Stimulated activated naive CD8-positive, alpha-beta T cell treated with anti-CD3 and anti-CD28 coated beads, Interleukin-15, Interleukin-2, amounts not matched to agents 100 U/mL and 50 U/mL, for 24 hours (primary cell): ENCODE measurements at regions not wholly inside any gene's neighbourhood (a gene's known extent, or its start where the extent isn't known, plus 50 kb on each side); places are given as distances from the start of the nearest gene placed in this dataset.
A peak's percentile ranks its signal among the peaks of the same experiment; 100 is the strongest.

Experiments
- ATAC-seq: fragments of 150-1000 bp; cut with Tn5 transposase; one replicate; pipeline ENCODE4 v1.10.0; 2021
- DNase-seq: peaks from one replicate; pipeline ENCODE4 v3.0.0; 2021

DNA sequence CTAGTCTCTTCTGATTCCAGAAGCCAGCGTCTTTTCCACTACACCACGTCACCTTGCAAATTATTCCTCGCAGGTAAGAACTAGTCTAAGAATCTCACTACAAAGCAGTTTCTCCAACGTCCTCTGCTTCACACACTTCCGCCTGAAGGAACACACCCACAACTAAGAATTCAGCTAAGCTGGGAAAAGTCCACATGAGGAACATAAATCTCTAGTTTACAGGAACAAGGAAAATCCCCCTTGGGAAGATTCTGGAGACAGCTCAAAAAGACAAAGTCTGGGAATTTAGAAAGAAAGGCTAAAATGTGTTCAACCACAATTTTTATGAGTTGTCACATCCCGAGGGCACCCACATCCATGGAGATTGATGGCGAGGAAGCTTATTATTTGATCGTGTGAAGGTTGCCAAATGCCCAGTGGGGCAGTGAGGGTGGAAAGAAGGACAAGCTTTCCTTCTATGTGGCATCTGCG is 780.2 kb upstream of the TBX3 start:
- ATAC-seq (no peak), DNase-seq (no peak)

DNA sequence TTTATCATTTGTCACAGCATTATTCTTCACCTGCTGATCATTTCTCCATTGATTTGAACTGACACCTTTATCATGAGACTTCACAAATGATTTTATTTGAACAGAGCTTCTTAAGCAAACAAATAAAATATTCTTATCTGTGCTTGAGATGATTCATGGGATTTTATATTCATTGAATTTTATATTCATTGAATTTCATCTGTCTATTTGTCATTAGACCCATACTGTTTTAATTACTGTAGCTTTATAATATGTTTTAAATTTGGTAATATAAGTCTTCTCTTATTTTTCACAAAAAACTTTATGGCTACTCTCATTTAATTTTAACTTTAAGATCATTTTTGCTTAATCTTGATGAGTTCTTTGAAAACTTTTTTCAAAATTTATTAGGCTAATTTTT is 777.4 kb upstream of the TBX3 start:
- DNase-seq (no peak), ATAC-seq (no peak)

DNA sequence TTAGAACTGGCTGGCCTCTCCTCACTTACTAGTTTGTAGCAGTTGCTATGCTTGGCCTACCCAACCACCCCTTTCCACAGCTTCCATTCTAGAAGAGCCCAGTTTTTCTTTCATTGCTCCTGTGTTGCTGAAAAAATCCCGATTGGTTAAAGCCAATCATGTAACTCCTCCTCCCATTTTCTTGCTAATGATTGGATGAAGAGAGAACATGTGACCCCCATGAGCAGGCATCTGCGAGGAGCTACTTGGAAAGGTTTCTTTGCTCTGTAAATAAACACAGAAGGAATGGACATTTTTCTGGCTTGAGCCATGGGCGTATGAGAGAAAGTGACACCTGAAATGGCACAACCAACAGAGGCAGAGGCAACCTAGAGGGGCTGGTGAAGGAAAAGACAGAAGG is 773.8 kb upstream of the TBX3 start:
- DNase-seq: no peak
- no peak for ATAC-seq

DNA sequence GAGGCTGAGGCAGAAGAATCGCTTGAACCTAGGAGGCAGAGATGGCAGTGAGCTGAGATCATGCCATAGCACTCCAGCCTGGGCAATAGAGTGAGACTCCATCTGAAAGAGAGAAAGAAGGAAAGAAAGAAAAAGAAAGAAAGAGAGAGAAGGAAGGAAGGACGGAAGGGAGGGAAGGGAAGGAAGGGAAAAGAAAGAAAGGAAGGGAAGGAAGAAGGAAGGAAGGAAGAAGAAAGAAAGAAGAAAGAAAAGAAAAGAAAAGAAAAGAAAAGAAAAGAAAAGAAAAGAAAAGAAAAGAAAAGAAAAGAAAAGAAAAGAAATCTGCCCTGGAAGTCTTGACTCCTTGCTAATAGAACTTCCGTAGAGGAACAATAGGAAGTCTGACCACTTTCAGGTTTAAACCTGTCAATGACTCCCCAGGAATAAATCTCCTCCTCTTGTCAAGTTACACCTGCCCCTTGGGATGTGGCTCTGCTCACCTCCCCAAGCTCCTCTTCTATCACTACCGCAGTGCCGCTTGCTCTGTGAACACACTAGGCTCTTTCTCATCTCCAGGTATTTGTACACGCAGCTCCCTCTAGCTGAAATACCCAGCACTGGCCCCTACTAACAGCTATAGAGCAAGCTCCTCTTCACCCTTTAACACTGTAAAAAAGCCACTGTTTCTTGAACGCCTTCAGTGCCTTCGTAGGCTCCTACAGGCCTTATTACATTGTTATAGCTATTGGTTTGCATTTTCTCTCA is 773.1 kb upstream of the TBX3 start:
- ATAC-seq (no peak), DNase-seq (no peak)

DNA sequence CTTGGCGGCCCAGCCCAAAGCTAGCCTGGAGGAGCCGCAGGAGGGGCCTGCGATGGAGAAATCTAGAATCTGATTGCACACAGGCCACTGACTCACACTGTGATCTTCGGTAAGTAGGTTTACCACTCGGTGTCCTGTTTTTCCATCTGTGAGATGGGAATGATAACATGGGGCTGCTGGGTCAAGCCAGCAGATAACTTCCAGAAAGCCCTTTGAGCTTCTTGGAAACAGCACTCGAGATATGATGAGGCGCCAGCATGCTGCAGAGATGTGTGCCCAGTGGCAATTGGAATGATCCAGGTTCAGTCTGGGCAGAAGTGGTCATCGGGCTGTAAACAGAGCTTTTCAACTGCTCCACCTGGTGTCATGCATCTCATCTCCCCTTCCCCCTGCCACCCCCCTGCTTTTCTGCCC is 771.3 kb upstream of the TBX3 start:
- no peak for DNase-seq
- no peak for ATAC-seq

DNA sequence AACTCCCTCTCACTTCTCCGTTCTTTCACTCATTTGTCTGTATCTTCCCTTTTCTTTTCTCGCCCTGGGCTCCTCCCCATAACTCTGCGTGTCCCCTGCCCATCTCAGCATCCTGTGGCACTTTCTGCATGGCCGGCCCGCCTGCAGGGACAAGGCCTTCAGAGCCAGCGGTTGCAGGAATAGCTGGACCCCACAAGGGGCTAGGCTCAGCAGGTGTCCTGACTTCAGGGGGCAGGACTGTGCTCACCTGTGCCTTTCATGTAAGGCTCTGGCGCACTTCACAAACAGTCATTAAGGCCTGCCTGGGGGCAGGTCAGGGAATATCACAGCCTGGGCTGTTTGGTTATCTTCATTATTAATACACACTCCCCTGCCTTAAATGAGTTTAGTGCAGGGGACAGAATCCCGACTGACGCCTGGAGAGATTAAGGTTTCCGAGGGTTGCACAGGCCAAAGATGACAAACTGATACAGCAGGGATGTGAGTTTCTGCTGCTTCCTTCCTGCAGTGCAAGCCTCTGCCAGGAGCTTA is 768.8 kb upstream of the TBX3 start:
- ATAC-seq: no peak

DNA sequence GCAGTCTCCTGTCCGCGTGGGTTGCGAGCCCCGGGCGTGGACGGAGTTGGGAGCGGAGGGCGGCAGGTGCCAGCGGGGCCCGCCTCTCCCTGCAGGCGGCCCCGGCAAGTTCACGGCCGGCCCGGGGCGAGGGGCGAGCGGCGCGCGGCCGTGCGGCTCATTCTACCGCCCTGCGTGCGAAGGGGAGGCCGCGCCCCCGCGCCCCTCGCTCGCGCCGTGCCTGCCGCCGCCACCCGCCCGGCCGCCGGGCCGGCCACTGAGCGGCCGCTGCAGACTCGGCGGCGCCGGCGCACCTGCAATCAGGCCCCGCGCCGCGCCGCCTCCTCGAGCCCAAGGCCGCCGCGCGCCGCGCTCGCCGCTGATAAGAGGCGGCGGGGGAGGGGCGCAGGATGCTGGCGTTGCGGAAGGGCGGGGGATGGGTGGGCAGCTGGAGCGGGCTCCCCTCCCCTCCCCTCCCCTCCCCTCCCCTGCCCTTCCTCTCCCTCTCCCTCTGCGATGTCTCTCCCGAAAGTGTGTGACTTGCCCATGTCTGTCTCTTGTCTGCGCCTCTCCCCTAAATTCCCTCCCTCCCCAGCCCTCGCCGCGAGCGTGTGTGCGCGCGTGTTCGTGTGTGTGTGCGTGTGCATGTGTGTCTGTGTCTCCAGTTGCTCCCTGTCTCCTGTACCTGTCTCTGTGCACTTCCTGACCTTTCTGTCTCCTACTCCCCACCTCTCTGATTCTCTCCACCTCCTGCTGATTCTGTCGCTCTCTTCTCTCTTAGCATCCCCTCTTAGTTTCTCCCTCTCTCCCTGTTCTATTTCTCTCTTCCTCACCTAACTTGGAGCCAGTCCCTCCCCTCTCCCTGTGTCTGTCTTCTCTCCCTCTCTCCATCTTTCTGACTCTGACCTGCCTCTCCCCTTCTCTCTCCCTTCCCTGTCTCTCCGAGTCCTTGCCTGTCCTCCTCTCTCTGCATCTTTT is 768.1 kb upstream of the TBX3 start:
- DNase-seq (peak; percentile 3), ATAC-seq (no peak)

More for the DNA sequence above, 768.8 kb upstream of the TBX3 start:
- no peak for DNase-seq

DNA sequence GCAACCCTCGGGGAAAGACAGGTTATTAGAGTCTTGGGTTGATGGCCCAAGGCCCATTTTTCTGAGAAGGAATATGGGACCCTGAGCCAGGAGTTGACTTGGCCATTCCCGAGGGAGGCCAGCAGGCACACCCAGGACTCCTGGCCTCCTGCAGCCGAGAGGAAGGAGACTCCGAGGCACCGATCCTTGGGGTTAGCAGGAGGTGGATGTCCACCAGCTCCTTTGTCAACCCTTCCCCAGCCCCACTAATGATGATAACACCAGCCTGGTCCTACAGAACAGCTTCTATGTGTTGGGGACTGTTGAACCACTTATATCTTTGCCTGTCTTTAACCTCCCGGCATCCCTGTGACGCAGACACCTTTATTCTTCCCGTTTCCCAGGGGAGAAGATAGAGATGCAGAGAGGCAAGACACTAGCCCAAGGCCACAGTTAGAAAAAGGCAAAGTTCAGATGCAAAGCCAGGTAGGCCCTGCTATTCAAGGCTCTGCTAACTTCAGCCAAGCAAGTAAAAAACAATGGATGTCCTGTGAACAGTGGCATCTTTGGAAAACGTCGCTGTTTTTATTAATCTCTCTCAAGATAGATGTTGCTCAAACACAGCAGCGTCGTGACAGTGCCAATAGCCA is 767.3 kb upstream of the TBX3 start:
- ATAC-seq (no peak), DNase-seq (no peak)

DNA sequence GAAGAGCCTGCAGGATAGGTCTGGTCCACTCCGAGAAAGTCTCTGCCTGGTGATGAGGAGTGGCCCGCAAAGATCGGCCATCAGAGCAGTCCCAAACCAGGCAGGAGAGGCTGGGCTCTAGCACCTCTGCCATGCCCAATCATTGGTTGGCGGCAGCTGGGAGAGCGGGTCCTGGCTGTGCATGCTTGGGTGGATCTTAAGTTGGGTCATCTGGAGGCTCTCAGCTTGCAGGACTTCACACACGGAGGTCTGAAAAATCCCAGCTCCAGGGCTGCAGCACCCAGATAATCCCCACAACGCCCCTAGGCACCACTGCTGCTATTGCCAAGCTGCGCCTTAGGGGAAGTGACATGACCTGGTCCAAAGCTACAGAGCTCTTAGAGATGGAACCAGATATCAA is 766.7 kb upstream of the TBX3 start:
- DNase-seq: no peak
- no peak for ATAC-seq

DNA sequence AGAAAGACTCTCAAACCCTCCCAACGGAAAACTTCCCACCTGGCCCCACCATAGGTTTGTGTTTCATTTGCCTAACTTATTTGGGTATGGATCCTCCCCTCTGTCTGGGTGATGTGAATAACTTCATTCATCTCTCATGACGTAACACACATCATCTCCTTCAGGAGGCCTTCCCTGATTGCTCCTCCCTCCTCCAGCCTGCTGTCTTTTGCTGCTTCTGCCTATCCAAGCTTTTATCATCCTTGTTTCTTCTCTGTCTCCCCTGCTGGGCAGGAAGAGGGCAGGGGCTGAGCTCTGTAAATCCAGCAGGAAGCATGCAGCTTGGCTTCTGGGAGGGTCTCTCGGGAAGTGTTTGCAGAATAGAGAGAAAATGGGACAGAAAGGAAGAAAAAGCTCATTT is 766.0 kb upstream of the TBX3 start:
- ATAC-seq (no peak), DNase-seq (no peak)

DNA sequence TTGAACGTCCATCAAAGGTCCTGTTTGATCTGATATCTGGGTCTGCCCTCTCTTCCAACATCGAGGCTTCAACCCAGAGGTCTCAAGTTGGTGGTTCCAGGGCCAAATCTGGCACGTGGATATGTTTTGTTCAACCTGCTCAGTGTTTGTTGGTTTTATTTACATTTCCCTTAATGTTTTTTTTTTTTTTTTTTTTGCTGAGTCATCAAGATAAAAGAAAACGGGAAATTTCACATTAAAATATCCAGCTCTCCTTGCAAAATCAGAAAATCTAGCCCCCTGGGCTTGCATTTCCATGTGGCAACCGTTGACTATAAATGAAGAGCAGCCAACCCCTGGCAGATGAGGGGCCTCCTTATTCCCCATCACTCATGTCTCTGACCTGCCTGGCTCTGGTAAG is 765.6 kb upstream of the TBX3 start:
- ATAC-seq: no peak
- no peak for DNase-seq

DNA sequence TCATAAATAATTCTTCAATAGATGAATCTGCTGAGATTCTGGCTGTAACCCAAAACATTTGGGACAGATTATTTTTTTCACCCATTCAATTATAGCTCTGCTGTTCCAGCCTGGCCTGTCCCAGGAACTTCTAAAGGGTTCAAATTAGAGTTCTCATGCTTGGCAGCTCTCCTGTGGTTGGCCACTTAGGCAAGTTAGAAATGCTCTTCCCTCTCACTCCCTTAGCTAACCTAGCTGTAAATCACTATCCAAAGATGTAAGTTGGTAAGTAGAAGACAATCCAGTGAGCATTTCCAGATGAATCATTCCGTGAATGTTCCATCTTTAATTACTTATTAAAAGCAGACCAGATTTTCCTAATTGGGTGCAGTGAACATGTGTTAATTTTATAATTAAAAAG is 760.4 kb upstream of the TBX3 start:
- ATAC-seq (no peak), DNase-seq (no peak)

DNA sequence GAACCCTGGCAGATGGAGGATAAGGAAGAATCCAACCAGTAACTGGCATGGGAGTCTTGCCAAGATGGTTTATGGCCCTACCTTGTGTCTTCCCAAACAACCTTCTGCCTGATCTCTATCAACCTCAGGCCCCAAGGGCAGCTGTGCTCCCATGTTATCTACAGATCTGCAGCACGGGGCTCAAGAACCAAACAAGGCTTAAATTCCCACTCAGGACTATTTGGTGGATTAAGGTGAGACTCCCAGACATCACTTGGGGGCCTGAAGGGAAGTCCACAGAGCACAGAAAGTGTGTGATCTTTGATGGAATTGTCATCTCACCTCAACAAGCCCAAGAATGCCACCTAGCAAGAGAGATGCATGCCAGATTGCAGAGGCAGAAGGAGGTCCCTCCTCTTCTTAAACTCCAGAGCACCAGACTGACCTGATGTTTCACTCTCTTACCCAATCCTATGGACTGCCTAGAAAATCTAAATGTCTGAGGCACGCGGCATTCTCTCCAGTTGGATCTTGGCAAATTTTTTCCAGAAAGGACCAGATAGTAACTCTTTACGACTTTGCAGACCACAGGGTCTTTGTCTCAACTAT is 759.5 kb upstream of the TBX3 start:
- ATAC-seq (no peak), DNase-seq (no peak)

DNA sequence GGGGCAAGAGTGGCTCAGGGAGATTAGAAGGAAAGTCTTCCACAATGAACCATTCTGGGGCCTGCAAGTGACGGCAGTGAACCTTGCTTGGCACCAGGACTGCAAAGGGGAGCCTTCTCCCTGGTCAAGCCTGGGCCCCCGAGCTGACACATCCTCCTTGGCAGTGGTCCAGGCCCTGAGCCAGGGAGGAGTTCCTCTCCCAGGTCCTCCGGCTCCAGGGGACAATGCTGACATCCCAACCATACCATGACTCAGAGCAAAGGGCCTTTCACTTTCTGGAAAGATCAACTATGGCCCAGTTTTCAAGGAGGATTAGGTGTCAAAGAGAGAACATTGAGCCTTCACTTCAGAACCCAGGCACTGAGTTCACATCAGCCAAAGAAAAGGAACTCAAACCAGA is 756.5 kb upstream of the TBX3 start:
- ATAC-seq (no peak), DNase-seq (no peak)

DNA sequence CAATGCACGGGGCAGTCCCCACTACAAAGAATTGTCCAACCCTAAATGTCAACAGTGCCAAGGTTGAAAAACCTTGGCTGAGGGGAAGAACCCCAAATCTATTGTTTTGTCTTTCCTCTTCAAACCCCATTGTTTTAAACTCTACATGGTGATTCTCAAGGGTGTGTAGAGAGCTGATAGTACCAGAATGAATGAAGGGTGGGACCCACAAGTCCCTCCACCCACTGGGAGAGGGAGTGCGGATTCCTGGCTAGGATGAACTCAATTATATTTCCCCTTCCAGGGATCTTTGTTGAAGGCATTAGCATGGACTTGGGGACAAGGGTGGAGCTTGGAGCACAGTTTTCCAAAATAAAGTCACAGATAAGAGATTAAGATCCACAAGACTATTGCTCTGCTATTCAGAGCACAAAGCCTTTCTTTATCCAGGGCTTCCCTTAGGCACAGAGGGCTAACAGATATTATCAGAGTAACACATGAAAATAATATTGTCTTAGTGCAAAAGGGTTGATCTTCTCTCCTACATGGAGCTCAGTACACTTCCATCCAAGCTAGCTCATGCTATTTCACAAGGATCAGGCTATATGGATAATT is 755.1 kb upstream of the TBX3 start:
- DNase-seq: no peak
- no peak for ATAC-seq

DNA sequence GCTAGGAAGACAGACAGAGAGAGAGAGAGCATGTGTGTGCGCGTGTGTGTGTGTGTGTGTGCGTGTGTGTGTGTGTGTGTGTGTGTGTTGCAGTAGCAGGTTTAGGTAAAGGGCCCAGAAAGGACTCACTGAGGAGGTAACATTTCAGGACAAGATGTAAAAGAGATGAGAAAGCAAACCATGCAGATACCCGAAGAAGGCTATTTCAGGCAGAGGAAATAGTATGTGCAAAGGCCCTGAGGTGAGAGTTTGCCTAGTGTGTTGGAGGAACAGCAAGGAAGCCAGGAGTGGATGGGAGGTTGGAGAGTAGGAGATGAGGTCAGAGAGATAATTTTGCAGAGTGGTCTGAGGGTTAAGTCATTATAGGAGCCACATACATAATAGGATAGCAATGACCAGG is 754.3 kb upstream of the TBX3 start:
- DNase-seq: no peak
- ATAC-seq: no peak

DNA sequence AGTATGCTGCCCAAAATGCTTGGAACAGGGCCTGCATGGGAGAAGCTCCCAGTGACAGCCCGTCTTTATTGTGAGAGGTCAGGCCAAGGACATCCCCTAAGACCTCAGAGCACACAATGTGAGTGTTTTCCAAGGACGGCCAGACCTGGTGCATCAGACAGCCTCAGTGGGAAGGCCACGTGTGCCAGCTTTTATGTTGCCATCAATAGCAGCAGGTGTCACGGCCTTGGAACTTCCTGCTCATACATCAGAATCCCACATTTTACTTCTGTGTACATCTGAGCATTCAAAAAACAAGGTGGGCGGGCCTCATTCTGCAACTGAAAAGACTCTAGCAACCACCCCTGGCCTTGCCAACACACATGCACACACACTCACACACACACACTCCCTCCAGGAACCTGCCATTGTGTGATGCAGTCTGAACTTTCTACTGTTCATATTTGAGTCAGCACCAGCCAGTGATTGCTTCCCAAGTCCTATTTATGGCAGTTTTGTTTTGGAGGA is 753.1 kb upstream of the TBX3 start:
- no peak for ATAC-seq
- no peak for DNase-seq

DNA sequence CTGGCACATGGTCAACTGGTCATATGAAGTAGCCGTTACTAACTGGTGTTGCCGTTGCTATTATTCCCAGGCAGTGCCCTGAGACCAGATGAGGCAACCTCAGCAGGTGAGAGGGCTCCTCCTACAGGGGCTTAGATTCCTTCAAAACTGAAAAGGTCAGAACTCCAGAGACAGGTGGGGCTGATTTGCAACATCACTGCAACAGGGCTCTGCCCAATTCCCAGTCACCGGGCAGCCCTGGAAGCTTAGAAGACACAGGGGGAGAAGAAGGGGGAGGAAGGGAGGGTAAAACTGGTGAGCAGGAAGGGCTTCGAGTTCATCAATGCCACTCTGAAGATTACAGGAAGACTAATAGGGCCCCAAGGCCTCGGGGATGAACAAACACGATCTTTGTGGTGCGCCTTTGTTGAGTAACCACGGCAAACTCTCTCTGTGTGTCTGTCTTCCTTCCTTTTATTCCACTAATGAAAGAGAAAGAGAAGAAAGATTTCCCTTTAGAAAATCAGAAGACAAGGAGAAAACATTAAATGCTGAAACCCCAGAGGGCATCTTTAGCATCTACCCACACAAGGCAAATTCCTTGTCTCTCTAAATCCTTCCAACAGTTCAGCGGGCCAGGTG is 749.1 kb upstream of the TBX3 start:
- no peak for ATAC-seq
- DNase-seq: no peak

DNA sequence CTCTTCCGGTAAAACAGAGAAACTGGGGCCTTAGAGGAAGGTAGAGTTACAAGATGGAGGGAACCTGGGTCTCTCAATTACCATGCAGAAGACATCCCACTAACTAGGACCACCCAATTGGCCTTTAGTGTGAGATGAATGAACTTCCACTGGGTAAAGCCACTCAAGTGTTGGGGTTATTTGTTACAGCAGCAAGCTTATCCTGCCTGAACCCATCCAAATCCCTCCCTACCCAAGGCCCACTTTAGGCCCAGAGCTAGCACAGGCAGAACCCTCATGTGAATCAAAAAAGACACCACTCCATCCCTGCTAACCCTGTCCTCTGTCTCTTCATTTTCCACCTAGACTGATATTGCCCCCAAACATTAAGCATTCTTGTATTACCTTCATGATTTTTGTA is 746.7 kb upstream of the TBX3 start:
- no peak for ATAC-seq
- DNase-seq: no peak

DNA sequence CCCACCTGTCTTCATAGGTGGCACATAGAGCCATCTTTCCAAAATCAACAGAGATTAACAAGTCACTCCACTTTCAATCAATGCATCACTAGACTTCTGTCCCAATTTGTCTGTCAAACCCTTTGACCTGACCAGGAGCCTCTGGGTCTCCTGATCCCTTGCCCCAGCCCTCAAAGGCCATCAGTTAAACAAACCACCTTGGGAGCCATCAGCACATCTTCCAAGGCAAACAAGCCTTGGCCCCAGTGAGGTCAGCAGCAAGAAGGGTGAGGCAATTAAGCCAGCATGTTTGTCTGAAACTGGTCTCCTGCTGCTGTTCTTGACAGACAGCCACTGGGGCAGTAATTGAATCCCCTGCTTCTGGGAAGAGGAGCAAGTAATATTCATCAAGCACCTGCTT is 742.8 kb upstream of the TBX3 start:
- DNase-seq (no peak), ATAC-seq (no peak)

DNA sequence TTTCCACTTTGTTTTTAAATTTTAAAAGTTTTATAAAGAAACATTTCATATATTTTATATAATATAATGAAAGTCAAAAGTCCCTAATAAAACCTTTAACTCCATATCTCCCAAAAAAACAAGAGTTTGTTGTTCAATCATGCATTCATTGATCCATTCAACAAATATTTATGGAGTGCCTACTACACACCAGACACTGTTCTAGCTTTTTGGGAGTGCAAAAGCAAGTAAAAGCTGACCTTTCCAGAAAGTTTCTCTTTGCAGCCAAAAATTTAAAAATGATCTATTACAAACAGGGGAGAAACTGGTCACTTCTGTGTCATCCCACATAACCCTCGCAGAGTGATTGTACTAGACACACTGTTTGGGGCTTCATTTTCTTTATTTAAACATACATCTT is 740.0 kb upstream of the TBX3 start:
- ATAC-seq: no peak

More for the DNA sequence above, 740.0 kb upstream of the TBX3 start:
- DNase-seq: no peak
